ENCODE measurements at regions not wholly inside any gene's neighbourhood (a gene's known extent, or its start where the extent isn't known, plus 50 kb on each side); places are given as distances from the start of the nearest gene placed in this dataset.
A peak's percentile ranks its signal among the peaks of the same experiment; 100 is the strongest.

DNA sequence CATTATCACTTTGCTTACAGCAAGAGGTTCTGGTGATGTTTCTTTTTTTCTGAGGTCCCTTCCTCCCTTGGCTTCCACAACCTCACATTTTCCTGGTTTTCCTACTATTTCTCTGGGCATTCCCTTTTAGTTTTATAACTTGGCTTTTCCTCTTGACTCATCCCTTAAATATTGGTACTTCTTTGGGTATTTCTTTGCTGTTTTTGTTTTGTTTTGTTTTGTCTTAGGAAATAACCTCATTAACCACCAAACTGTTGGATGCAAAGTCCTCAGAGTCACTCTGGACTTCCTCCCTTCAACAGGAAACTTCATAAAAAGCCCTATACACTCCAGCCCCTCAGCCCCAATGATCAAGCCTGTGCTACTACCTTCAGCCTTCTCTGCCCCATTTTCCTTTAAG is 211.1 kb downstream of the DUSP10 start:
- no peak for ATAC-seq
- TF ChIP-seq TOX (CRISPR knock-in tag; IDR thresholded peaks at IDR 0.05; ENCODE audit: borderline replicate concordance) (no peak), ZC3H10 (CRISPR knock-in tag; IDR thresholded peaks at IDR 0.05) (no peak), TCF4 (CRISPR knock-in tag; IDR thresholded peaks at IDR 0.05; ENCODE audit: borderline replicate concordance) (no peak), ISL1 (CRISPR knock-in tag; IDR thresholded peaks at IDR 0.05) (no peak), RARB (CRISPR knock-in tag; IDR thresholded peaks at IDR 0.05) (no peak), ZNF70 (CRISPR knock-in tag; IDR thresholded peaks at IDR 0.05) (no peak), PPARA (CRISPR knock-in tag; IDR thresholded peaks at IDR 0.05; ENCODE audit: borderline replicate concordance) (no peak), OSR1 (CRISPR knock-in tag; IDR thresholded peaks at IDR 0.05) (no peak), ARNTL (CRISPR knock-in tag; IDR thresholded peaks at IDR 0.05; ENCODE audit: borderline replicate concordance, low read depth) (no peak), SNAI2 (CRISPR knock-in tag; IDR thresholded peaks at IDR 0.05) (no peak)
- TF ChIP-seq, protein P1, sequence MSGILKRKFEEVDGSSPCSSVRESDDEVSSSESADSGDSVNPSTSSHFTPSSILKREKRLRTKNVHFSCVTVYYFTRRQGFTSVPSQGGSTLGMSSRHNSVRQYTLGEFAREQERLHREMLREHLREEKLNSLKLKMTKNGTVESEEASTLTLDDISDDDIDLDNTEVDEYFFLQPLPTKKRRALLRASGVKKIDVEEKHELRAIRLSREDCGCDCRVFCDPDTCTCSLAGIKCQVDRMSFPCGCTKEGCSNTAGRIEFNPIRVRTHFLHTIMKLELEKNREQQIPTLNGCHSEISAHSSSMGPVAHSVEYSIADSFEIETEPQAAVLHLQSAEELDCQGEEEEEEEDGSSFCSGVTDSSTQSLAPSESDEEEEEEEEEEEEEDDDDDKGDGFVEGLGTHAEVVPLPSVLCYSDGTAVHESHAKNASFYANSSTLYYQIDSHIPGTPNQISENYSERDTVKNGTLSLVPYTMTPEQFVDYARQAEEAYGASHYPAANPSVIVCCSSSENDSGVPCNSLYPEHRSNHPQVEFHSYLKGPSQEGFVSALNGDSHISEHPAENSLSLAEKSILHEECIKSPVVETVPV (CRISPR knock-in tag; IDR thresholded peaks at IDR 0.05), result no peak
- TF ChIP-seq, protein P2, sequence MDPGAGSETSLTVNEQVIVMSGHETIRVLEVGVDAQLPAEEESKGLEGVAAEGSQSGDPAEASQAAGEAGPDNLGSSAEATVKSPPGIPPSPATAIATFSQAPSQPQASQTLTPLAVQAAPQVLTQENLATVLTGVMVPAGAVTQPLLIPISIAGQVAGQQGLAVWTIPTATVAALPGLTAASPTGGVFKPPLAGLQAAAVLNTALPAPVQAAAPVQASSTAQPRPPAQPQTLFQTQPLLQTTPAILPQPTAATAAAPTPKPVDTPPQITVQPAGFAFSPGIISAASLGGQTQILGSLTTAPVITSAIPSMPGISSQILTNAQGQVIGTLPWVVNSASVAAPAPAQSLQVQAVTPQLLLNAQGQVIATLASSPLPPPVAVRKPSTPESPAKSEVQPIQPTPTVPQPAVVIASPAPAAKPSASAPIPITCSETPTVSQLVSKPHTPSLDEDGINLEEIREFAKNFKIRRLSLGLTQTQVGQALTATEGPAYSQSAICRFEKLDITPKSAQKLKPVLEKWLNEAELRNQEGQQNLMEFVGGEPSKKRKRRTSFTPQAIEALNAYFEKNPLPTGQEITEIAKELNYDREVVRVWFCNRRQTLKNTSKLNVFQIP (CRISPR knock-in tag; IDR thresholded peaks at IDR 0.05; ENCODE audit: borderline replicate concordance, low read depth), result no peak
- TF ChIP-seq, protein P3, sequence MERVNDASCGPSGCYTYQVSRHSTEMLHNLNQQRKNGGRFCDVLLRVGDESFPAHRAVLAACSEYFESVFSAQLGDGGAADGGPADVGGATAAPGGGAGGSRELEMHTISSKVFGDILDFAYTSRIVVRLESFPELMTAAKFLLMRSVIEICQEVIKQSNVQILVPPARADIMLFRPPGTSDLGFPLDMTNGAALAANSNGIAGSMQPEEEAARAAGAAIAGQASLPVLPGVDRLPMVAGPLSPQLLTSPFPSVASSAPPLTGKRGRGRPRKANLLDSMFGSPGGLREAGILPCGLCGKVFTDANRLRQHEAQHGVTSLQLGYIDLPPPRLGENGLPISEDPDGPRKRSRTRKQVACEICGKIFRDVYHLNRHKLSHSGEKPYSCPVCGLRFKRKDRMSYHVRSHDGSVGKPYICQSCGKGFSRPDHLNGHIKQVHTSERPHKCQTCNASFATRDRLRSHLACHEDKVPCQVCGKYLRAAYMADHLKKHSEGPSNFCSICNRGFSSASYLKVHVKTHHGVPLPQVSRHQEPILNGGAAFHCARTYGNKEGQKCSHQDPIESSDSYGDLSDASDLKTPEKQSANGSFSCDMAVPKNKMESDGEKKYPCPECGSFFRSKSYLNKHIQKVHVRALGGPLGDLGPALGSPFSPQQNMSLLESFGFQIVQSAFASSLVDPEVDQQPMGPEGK (CRISPR knock-in tag; IDR thresholded peaks at IDR 0.05; ENCODE audit: borderline replicate concordance), result no peak
- TF ChIP-seq, protein P4, sequence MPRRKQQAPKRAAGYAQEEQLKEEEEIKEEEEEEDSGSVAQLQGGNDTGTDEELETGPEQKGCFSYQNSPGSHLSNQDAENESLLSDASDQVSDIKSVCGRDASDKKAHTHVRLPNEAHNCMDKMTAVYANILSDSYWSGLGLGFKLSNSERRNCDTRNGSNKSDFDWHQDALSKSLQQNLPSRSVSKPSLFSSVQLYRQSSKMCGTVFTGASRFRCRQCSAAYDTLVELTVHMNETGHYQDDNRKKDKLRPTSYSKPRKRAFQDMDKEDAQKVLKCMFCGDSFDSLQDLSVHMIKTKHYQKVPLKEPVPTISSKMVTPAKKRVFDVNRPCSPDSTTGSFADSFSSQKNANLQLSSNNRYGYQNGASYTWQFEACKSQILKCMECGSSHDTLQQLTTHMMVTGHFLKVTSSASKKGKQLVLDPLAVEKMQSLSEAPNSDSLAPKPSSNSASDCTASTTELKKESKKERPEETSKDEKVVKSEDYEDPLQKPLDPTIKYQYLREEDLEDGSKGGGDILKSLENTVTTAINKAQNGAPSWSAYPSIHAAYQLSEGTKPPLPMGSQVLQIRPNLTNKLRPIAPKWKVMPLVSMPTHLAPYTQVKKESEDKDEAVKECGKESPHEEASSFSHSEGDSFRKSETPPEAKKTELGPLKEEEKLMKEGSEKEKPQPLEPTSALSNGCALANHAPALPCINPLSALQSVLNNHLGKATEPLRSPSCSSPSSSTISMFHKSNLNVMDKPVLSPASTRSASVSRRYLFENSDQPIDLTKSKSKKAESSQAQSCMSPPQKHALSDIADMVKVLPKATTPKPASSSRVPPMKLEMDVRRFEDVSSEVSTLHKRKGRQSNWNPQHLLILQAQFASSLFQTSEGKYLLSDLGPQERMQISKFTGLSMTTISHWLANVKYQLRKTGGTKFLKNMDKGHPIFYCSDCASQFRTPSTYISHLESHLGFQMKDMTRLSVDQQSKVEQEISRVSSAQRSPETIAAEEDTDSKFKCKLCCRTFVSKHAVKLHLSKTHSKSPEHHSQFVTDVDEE (CRISPR knock-in tag; IDR thresholded peaks at IDR 0.05), result no peak

DNA sequence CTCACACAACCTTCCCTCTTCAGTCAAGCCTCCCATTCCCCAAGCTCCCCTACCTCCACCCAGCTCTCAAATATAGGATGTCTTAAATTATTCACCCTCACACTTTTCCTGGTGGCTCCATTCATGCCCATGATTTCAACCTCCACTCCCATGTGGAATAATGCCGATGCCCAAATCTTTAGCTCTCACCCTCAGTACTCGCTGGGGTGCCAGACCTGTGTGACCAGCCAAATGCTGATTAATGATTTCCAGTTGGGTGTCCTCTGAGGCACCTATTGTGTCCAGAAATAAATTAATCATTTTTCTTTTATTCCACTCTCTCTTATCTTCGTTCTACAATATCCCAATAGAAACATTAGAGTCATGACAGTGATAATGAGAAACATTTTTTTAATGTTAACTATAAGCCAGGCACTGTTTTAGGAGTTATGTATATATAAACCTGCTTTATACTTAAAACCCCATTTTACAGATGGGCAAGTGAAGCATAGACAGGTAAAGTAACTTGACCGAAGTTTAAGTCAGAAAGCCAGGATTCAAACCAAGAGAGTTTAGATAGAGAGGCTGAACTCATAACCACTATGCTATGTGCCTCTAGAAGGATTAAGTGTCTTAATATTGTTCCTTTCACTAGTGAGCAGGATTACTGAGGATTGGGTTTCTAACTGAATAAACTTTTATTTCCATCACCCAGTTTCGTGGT is 209.7 kb downstream of the DUSP10 start:
- TF ChIP-seq ZNF8 (CRISPR knock-in tag; IDR thresholded peaks at IDR 0.05) (no peak), ZFP3 (CRISPR knock-in tag; IDR thresholded peaks at IDR 0.05) (no peak), SNAI2 (CRISPR knock-in tag; IDR thresholded peaks at IDR 0.05) (no peak), GLIS3 (CRISPR knock-in tag; IDR thresholded peaks at IDR 0.05) (no peak)
- no peak for ATAC-seq

DNA sequence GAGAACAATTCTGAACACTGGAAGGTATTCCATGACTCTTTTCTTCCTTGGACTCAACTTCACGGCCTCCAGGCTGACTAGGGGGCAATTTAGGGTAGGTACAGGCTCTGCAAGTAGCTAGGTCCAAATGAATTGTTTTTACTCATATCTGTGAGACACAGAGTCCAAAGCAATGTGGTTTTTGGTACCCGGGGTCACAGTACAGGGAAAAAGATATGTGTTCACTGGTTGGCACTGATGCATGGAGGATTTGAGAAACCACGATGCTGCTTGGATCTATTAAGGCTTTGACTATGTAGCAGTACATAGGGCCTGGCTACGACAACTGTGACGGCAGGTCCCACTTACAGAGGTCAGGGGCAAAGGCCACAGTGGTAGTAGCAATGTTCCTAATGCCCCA is 200.6 kb downstream of the DUSP10 start:
- no peak for TF ChIP-seq ZNF70 (CRISPR knock-in tag; IDR thresholded peaks at IDR 0.05)
- TF ChIP-seq PPARA (CRISPR knock-in tag; IDR thresholded peaks at IDR 0.05; ENCODE audit: borderline replicate concordance), result no peak
- TF ChIP-seq ZC3H10 (CRISPR knock-in tag; IDR thresholded peaks at IDR 0.05), result no peak
- no peak for TF ChIP-seq ZNF8 (CRISPR knock-in tag; IDR thresholded peaks at IDR 0.05)
- TF ChIP-seq TCF4 (CRISPR knock-in tag; IDR thresholded peaks at IDR 0.05; ENCODE audit: borderline replicate concordance), result no peak
- no peak for TF ChIP-seq ESRRG (CRISPR knock-in tag; IDR thresholded peaks at IDR 0.05)
- ATAC-seq, result no peak

DNA sequence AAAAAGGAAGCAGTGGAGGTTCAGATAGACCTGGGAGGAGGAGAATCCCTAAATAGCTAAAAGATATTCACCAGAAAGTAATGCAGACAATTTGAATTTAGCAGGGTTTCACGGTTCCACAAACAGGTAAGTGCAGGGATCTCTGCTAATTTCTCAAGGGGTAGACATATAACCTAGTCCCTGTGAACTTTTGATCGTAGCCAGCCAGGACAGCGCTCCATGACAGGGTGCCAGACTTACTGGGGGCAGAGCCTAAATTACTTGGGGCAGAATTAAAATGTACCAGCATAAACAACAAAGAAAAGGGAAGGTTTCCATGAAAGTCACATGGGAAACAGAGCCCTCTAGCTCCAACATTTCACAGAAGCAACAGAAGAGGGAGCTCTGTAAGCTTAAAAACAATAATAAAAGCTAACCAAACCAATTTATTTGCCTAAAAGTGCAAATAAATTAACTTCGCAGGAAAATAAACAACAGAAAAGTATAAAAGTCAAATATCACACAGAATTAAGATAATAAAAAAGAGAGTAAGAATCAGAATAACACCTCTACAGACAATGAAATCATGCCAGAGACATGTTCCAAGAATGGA is 198.3 kb downstream of the DUSP10 start:
- TF ChIP-seq ZC3H10 (CRISPR knock-in tag; IDR thresholded peaks at IDR 0.05) (no peak), BACH2 (CRISPR knock-in tag; IDR thresholded peaks at IDR 0.05; ENCODE audit: borderline replicate concordance) (no peak), GLIS3 (CRISPR knock-in tag; IDR thresholded peaks at IDR 0.05) (no peak), OSR1 (CRISPR knock-in tag; IDR thresholded peaks at IDR 0.05) (no peak), ZNF70 (CRISPR knock-in tag; IDR thresholded peaks at IDR 0.05) (no peak)
- TF ChIP-seq, protein P1 (CRISPR knock-in tag; IDR thresholded peaks at IDR 0.05), result no peak
- ATAC-seq, result peak; percentile 89
